GM19397 (cell line): ENCODE measurements at regions not wholly inside any gene's neighbourhood (a gene's known extent, or its start where the extent isn't known, plus 50 kb on each side); places are given as distances from the start of the nearest gene placed in this dataset.

Source experiments
- ATAC-seq: cut with Tn5 transposase; IDR thresholded peaks from one replicate; pipeline ENCODE4 v1.9.1; 2021; ENCODE audit warnings: mild to moderate bottlenecking, moderate library complexity; ENCODE audit not compliant: unreplicated experiment

- ATAC-seq, result no peak
These were observed 435.2 kb downstream of the ETNK1 start for GRCh38 chr12:23060161-23060560.

- ATAC-seq, result no peak
These were observed 438.2 kb downstream of the ETNK1 start for GRCh38 chr12:23063206-23063605.

GRCh38 chr12:23066095-23066494 is 441.1 kb downstream of the ETNK1 start:
- ATAC-seq, result no peak

GRCh38 chr12:23083267-23083666 is 458.3 kb downstream of the ETNK1 start:
- ATAC-seq, result no peak

- ATAC-seq, result no peak
These were observed 459.4 kb downstream of the ETNK1 start for GRCh38 chr12:23084236-23084995.

- ATAC-seq, result no peak
These were observed 463.6 kb downstream of the ETNK1 start for GRCh38 chr12:23088594-23088993.

GRCh38 chr12:23093488-23093887 is 468.5 kb downstream of the ETNK1 start:
- ATAC-seq, result no peak

- ATAC-seq, result no peak
These were observed 471.4 kb downstream of the ETNK1 start for GRCh38 chr12:23096321-23096720.

- ATAC-seq, result no peak
These were observed 473.1 kb downstream of the ETNK1 start for GRCh38 chr12:23098110-23098509.

GRCh38 chr12:23098517-23098916 is 473.5 kb downstream of the ETNK1 start:
- ATAC-seq, result no peak

- no peak for ATAC-seq
These were observed 474.1 kb downstream of the ETNK1 start for GRCh38 chr12:23099104-23099503.

GRCh38 chr12:23099604-23100003 is 474.6 kb downstream of the ETNK1 start:
- ATAC-seq, result no peak

- ATAC-seq, result no peak
These were observed 484.0 kb downstream of the ETNK1 start for GRCh38 chr12:23108957-23109356.

GRCh38 chr12:23113781-23114180 is 488.8 kb downstream of the ETNK1 start:
- no peak for ATAC-seq

GRCh38 chr12:23115984-23116383 is 491.0 kb downstream of the ETNK1 start:
- no peak for ATAC-seq

- ATAC-seq, result no peak
These were observed 501.8 kb downstream of the ETNK1 start for GRCh38 chr12:23126794-23127193.

- ATAC-seq, result no peak
These were observed 502.7 kb downstream of the ETNK1 start for GRCh38 chr12:23127701-23128100.

GRCh38 chr12:23128462-23128861 is 503.5 kb downstream of the ETNK1 start:
- ATAC-seq, result no peak

GRCh38 chr12:23132357-23132756 is 507.4 kb downstream of the ETNK1 start:
- no peak for ATAC-seq

GRCh38 chr12:23133471-23133870 is 508.5 kb downstream of the ETNK1 start:
- ATAC-seq, result no peak

GRCh38 chr12:23139026-23139425 is 514.1 kb downstream of the ETNK1 start:
- no peak for ATAC-seq

GRCh38 chr12:23140710-23141109 is 515.7 kb downstream of the ETNK1 start:
- no peak for ATAC-seq

- no peak for ATAC-seq
These were observed 516.4 kb downstream of the ETNK1 start for GRCh38 chr12:23141335-23141734.
